Glomerular visceral epithelial cell (primary cell): ENCODE measurements at regions not wholly inside any gene's neighbourhood (a gene's known extent, or its start where the extent isn't known, plus 50 kb on each side); places are given as distances from the start of the nearest gene placed in this dataset.

ENCODE experiments used
- DNase-seq: peaks from one replicate; pipeline ENCODE4 v3.0.0-alpha.2; 2016; ENCODE audit errors: extremely low spot score

DNA sequence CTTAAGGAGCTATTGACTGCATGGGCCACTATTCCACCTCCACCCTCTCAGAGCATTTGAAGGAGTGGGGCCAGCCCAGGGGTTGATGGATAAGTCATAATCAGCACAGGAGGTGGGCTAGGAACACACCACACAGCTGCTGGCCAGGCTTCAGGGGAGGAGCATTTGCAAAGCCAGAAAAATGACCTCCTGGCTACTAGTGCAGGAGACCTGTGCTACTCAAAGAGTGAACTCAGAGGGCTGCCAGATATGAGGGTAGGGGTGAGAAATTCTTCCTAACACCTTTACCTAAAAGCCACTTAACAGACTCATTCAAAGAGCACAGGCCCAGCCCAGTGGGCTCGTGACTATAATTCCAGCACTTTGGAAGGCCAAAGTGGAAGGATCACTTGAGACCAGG, 210.8 kb downstream of the TBXT start:
- no peak for DNase-seq

DNA sequence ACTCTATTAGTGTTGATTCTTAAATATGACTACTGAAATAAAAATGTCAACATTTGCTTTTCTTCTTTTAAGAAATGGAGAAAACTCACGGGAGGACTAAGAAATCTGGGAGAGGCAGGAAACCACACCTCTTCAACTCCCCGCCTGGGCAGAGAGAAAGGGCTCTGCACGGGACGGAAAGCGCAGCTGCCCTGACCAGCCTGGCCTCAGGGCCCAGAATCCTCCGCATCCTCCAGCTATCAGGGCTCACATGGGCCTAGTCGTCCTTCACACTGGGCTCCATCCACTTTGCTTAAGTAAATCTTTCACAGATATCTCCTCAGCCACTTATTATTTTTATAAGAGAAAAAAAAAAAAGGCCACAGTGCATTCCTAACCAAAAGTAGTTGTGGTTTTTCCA, 215.1 kb downstream of the TBXT start:
- DNase-seq, result no peak

DNA sequence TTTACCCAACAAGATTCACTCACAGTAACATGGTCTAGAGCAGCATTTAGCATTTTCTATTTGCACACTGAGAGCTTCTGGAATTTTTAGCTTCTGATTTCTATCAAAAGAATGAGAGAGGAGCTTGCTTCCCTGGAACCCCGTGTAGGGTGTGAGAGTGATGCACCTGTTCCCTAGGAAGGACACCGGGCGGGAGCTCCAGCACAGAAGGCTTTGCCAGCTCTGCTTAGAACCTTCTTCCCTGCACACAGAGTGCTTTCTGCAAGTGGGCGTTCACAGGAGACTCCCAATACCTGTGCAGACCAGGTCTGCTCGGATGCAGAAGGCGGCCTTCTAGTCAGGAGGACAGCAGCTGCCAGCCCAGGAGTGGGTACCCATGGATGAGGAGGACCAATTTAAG, 217.3 kb downstream of the TBXT start:
- DNase-seq, result no peak

DNA sequence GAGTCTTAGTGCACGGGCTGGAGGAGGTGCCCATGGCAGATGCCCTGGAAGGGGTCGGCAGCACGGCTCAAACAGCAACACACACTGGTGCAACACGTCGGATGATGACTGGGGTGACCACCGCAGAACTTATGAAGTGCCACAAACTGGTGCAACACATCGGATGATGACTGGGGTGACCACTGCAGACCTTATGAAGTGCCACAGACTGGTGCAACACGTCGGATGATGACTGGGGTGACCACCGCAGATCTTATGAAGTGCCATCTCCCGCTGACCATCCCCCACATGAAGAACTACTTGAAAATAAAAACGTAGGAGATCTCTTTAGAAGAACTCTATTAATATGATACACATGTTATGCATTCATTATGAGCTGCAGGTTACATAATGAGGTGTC, 218.3 kb downstream of the TBXT start:
- no peak for DNase-seq

DNA sequence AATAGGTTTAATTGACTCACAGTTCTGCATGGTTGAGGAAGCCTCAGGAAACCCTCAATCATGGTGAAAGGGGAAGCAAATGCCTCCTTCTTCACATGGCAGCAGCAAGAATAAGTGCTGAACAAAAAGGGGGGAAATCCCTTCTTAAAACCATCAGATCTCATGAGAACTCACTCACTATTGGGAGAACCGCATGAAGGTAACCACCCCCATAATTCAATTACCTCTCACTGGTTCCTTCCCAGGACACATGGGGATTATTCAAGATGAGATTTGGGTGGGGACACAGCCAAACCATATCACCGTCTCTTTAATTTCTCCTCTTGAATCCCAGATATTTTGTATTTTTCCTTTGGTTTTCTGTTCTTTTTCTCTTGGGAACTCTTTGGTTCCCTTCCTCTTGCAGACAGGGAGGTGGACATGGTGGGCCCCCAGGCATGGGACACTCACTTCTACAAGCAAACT, 223.6 kb downstream of the TBXT start:
- DNase-seq, result no peak

DNA sequence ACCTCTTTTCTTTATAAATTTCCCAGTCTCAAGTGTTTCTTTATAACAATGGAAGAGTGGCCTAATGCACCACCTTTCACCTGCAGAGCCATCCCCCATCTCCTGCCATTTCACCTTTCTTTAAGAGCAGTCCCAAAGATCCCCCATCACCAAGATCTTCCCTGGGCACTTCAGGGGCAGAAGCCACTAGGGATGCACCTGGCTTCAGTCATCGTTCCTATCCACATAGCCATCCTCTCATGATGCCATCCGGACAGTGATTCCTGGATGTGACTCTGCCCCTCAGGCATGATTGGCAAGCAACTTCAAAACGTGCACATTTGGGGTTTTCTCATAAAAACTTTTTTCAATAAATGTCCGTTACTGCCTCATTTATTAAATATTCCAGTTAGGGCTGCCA, 225.9 kb downstream of the TBXT start:
- DNase-seq, result no peak

DNA sequence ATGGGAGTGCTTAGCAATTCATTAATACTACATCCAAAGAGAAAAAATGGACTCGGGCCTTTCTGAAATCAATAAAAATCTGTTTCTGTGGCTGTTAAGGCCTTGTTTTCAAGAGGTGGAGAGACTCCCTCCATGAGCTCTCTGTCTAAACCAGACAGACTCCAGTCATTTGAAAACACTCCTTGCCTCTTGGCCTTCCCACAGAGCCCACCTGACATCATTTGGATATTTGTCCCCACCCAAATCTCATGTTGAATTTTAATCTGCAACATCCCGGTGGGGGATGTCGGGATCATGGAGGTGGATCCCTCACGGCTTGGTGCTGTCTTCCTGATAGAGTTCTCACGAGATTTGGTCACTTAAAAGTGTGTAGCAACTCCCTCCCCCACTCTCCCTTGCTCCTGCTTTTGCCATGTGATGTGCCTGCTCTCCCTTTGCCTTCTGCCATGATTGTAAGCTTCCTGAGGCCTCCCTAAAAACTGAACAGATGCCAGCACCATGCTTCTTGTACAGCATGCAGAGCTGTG, 226.3 kb downstream of the TBXT start:
- no peak for DNase-seq

DNA sequence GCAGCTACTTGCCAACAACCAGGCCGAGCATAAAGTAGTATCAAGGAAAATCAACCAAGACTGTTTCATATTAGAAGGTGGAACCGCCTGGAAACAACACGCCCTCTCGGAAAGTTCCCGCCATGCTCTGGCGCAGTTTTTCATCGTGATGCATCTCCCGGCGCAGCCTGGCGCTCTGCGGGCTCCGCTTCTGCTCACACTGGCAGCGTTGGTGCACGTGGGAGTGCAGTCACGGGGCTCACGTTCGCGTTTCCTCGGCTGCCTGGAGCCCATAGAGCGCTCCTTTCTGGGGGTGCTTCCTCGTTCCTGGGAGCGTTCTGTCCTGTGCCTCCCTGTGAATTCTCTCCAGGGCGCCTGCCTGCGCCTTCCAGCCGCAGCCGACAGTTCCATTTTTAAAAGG, 227.3 kb downstream of the TBXT start:
- DNase-seq, result no peak

DNA sequence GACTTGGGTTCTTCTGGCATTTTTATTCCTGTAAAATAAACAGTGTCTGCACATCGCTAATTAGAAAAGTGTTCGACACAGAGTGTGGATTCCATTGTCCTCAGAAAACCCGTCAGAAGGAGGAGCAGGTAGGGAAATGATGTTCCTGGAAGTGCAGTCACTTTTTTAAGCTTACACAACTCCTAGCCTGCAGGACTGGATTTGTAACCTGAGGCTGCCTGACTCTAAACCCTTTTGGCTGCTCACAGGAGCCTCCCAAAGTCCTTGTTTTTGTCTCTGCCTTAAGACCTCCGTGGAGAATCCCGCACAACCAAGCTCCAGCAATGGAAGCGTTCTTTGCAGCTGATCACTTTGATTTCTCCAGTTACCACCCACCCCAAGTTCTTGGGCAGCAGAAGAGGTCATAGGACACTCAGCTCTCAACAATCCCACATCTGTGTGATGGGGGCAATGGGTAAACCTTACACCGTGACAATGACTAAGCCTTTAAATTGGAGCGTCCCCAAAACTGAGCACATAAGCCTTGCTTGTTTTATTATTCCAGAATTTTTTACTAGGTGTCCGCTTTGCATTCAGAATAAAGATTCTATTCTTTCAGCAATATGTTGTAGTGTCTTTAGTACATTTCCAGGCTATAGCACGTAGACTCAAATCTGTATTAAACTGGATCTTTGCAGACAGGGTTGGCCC, 227.9 kb downstream of the TBXT start:
- DNase-seq, result no peak

DNA sequence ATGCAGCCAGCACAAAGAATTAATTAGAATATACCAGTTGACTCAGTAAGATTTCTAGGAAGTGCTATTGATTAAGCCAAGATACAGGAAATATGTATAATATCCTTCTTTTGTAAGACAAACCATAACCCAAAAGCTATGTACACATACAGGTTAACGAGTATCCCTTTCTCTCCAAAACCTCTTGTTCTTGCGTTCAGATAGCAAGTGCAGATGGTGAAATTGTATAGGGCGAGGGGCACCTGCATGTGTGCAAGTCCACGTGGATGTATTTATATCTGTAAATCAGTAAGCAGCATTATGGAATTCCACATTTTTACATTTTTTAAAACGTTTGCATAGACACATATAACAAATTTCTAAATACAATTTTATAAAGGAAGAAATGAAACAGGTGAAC, 228.6 kb downstream of the TBXT start:
- no peak for DNase-seq

DNA sequence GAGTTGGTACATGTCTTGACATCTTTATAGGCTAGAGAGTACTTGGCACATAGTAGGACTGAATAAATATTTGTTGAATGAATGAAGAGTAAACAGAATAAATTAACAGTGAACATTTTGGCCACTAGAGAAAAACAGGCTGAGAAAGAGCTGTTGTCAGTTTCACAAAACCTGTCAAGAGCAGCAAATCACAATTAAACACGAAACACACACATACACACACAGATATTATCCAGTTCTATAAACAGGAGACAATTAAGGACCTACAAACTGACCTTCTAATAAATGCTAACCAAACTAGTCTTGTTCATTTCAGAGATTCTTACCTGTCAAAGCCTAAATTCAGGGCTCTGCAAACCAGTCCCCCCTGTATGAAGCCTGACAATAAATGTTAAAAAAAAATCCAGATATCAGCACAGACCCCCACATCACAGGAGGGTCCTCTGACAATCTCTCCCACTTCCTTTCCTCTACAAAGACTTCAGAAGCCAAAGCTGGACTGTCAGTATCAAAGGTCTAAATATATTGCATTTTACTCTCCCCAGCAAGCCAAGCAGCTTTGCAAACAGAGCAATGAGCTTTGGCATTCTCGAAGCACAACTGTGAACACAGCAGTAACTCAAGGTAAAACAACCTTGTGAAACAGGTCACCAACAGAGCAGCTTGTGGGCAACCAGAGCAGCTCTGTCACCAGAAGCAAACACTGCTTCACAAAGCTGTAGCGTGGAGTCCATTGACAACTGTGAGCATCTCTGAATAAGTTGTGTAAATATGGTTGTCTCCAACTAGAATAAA, 229.9 kb downstream of the TBXT start:
- no peak for DNase-seq

DNA sequence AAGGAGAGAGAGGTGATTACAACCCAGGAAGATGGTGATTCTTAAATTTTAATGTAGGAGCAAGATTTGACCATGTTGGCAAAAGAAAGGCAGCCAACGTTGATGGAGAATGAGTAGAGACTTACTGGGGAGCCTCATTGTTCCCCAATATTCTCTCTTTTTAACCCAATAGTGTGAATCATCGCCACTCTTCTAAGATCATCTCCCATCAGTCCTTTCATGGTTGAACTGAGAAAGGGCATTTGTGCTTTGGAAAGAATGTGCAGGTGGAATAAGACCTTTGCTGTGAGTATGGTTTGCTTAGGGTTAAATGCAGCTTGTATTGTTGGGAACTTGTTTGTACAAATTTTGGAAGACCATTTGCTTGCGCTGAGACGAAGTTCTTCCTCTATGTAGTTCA, 231.0 kb downstream of the TBXT start:
- DNase-seq, result no peak

DNA sequence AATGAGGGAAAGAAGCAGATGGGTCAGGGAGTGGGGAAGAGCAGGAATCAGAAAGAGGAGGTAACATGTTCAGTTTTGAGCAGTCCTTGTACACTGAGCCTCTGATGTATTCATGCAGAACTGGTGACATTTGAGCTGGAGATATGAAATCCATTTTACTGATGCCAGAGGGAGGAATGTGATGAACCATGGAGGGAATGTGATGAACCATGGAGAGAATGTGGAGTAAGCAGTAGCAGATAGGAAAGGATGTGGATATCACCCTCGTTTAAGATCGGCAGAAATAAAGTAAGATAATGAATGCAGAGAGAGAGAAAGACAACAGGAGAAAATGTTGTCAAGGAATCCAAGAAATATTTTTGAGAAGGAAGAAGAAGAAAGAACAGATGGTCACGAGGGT, 231.6 kb downstream of the TBXT start:
- DNase-seq, result no peak

DNA sequence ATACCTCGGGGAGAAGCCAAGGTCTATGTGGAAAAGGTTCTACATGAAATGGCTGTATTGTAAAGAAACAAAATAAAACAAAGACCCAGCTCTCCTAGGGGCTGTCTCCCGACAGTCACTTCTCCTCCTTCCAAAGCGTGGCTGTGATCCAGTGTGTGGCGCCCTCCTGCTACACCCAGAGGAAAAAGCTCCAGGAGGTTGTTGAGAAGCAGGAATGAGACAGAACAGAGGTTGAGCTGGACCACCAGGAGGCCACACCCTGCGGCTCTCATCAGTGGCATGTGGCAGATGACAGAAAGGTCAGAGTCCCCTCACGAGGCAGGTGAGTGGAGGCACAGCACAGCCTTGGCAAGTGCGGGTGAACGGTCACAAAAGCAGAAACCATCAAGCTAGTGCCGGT, 236.0 kb downstream of the TBXT start:
- DNase-seq, result no peak

DNA sequence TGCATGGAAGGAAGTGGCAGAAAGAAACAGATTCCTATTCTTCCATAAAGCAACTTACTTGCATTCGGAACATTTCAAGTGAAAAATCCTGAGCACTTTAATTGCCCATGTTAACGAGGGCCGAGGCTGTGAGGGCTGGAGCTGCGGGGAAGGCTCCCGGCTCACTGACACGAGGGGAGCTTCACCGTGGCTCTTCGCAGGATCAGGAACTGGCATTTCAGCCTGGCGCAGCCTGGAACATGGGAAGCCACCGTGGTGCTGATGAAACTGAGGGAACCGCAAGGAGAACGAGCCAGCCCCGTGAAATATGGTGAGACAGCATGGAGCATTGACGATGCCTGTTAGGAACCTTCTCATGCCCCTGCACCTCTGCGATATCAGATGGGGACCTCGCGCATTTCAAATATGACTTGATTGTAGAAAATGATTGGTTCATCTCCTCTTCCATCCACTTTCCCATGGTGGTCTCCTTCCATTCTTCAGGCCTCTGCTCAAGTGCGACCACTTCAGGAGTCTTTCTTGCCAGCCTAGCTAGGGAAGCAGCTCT, 236.9 kb downstream of the TBXT start:
- no peak for DNase-seq

DNA sequence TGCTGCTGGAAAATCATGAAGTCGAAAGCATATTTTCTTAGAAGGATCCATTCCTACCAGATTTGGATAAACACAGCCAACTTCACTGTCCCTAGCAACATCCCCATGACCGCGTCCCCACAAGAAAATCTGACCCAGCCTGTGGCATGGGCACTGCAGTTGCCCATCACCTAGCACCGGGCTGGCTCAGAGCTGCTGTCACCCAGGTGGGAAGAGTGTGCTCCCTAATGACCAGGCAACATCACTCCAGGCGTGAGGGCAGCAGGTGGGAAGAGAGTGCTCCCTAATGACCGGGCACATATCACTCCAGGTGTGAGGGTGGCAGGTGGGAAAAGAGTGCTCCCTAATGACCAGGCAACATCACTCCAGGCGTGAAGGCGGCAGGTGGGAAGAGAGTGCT, 238.0 kb downstream of the TBXT start:
- DNase-seq, result no peak

DNA sequence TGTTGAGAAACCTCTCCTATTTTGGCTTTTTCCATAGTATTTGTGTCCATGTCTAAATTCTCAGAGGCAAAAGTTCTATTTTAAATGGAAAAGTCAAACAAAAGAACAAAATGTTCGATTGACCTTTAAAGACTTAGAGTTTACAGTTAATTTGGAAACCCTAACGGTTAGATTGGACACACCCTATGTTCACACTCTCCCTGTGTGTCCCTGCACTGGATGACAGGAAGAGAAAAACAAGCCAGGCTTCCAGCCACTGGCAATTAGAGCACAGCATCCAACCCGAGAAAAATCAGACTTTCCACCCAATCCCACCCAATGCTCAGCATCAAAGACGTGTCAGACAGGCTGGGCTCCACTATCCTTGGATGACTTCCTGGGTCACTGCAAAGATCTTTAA, 241.3 kb downstream of the TBXT start:
- DNase-seq, result no peak

DNA sequence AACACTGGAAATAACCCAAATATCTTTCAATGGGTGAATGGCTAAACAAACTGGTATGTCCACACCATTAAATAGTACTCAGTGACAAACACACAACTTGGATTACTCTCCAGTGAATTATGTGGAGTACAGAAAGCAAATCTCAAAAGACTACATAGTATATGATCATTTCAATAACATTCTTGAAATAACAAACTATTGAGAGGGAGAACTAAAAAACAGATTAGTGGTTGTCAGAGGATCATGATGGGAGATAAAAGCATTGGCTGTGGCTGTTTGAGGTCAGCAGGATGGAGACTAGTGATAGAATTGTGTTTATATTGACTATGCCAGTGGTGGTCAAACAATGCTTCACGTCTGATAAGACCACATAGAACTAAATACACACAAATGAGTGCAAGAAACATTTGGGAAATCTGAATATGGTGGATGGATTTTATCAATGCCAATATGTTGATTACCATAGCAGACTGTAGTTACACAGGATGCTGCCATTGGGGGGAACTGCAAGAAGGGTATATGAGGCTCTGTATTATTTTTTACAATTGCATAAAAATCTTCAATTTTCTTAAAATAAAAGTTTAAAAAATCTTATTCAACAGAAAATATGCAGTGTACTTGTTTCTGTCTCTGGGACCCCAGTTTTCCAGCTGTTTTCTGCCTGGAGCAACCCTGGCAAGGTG, 242.0 kb downstream of the TBXT start:
- DNase-seq, result no peak

DNA sequence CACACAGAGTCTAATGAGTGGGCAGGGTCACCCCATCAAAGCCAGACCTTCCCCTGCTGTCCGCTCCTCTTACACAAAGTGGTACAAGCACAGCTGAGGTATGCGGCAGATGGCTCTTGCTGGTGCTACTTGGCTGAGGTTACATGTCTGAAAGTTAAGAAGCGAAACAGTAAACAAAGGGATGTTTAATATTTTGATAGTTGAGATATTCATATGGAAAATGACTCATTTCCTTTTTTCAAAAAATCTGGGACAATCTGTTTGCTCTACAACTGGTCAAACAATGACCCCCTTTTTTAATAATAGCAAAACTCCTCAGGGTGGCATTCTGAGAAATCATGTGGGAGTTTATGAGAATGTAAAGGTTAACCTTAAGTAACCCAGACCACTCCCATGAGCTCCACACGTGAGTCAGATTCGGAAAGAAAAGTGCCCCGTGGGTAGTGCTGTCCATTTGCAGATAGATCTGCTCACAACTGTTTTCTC, 245.3 kb downstream of the TBXT start:
- no peak for DNase-seq

DNA sequence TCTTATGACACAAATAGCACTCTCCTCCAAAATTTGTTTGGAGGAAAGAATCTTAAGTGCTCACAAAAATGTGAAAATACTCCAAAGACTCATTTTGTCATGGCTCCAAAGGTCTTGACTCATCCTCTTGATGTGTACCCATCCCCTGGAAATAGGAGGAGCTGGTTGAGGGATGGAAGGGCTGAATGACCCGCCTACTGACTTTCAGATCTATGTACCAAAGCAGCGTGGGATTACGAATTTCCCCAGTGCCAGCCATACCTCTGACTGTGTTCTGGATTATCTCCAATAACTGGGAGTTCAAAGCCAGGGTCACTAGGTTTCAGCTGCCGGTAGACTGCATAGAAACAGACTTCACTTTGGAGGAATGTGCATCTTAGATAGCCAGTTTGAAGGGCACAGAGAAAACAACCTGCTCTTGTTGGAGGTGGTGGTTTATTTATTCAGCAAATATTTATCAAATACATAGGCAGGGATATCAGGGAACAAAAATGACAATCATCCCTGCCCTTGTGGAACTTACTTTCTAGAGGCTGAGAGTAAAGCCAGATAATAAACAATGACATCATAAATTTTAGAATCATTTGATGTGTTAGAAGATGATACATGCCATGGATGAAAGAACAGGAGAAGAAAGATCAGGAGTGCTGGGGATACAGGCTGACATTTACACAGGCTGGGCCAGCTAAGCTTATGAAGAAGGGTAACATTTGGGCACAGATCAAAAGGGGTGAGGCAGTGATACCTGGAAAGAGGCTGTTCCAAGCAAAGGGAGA, 246.6 kb downstream of the TBXT start:
- no peak for DNase-seq

DNA sequence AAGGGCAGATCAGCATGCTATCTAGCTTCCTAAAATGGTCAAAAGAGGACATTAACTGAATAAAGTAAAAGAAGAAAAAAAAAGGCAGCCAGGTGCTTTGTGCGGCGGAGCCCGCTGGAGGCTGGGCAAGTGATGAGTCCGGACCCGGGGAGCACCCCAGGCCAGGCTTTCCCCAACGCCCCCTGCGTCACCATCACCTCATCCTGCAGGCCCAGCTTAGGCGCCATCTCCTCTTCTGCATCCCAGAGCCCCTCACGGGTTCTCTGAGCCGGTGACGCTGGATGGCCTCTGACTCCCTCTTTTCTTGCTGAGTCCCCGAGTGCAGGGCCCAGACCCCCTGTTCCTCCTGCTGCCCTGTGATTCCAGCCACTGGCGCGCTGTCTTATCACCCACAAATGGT, 250.1 kb downstream of the TBXT start:
- no peak for DNase-seq
